ENCODE measurements at regions not wholly inside any gene's neighbourhood (a gene's known extent, or its start where the extent isn't known, plus 50 kb on each side); places are given as distances from the start of the nearest gene placed in this dataset.

GRCh38 chr13:97520866-97521265 lies 86.9 kb downstream of the RAP2A start (continued):
- TF ChIP-seq RNF2 (IDR thresholded peaks at IDR 0.05; ENCODE audit: borderline replicate concordance, low read depth) = no peak

- DNase-seq (ENCODE audit: low read depth in 1 of 2, low spot score in 1 of 2) (no peak), FAIRE-seq (no peak), ATAC-seq (no peak)
- Histone ChIP-seq H3K9me3 (no peaks in the 10 kb centered on the region), H3K4me2 (no peak overlapping the region), H3K27ac (no peak overlapping the region), H3K4me3 (no peak overlapping the region), H3K4me1 (no peaks in the 10 kb centered on the region)
- no peak for TF ChIP-seq HOXB13 (CRISPR knock-in tag; IDR thresholded peaks at IDR 0.05; ENCODE audit: low read depth)
- no peak for TF ChIP-seq HOXA7 (CRISPR knock-in tag; IDR thresholded peaks at IDR 0.05)
- no peak for TF ChIP-seq JUN (IDR thresholded peaks at IDR 0.05)
- TF ChIP-seq TP53 (CRISPR knock-in tag; IDR thresholded peaks at IDR 0.05) = no peak
- no peak for TF ChIP-seq ZSCAN20 (CRISPR knock-in tag; IDR thresholded peaks at IDR 0.05)
- TF ChIP-seq, protein P1, sequence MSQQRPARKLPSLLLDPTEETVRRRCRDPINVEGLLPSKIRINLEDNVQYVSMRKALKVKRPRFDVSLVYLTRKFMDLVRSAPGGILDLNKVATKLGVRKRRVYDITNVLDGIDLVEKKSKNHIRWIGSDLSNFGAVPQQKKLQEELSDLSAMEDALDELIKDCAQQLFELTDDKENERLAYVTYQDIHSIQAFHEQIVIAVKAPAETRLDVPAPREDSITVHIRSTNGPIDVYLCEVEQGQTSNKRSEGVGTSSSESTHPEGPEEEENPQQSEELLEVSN (IDR thresholded peaks at IDR 0.05; ENCODE audit: borderline replicate concordance, low read depth) = no peak
- no peak for TF ChIP-seq SMC3 (IDR thresholded peaks at IDR 0.05)
- no peak for TF ChIP-seq JUNB (IDR thresholded peaks at IDR 0.05)
- no peak for TF ChIP-seq EP300 (IDR thresholded peaks at IDR 0.05)
- TF ChIP-seq RFX5 (IDR thresholded peaks at IDR 0.05) = no peak
- no peak for TF ChIP-seq CHD2 (IDR thresholded peaks at IDR 0.05; ENCODE audit: low read length, partially characterized antibody)
- TF ChIP-seq, protein P2, sequence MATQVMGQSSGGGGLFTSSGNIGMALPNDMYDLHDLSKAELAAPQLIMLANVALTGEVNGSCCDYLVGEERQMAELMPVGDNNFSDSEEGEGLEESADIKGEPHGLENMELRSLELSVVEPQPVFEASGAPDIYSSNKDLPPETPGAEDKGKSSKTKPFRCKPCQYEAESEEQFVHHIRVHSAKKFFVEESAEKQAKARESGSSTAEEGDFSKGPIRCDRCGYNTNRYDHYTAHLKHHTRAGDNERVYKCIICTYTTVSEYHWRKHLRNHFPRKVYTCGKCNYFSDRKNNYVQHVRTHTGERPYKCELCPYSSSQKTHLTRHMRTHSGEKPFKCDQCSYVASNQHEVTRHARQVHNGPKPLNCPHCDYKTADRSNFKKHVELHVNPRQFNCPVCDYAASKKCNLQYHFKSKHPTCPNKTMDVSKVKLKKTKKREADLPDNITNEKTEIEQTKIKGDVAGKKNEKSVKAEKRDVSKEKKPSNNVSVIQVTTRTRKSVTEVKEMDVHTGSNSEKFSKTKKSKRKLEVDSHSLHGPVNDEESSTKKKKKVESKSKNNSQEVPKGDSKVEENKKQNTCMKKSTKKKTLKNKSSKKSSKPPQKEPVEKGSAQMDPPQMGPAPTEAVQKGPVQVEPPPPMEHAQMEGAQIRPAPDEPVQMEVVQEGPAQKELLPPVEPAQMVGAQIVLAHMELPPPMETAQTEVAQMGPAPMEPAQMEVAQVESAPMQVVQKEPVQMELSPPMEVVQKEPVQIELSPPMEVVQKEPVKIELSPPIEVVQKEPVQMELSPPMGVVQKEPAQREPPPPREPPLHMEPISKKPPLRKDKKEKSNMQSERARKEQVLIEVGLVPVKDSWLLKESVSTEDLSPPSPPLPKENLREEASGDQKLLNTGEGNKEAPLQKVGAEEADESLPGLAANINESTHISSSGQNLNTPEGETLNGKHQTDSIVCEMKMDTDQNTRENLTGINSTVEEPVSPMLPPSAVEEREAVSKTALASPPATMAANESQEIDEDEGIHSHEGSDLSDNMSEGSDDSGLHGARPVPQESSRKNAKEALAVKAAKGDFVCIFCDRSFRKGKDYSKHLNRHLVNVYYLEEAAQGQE (IDR thresholded peaks at IDR 0.05) = no peak
- no peak for TF ChIP-seq USF2 (IDR thresholded peaks at IDR 0.05)
- TF ChIP-seq RAD21 (conservative IDR thresholded peaks at IDR 0.05 in 1 of 2, IDR thresholded peaks at IDR 0.05 in 1 of 2) = no peak
- TF ChIP-seq RNF2 (IDR thresholded peaks at IDR 0.05; ENCODE audit: borderline replicate concordance, low read depth) = no peak
- TF ChIP-seq FOSL2 (IDR thresholded peaks at IDR 0.05) = no peak
- no peak for TF ChIP-seq FOSL2 (CRISPR knock-in tag; IDR thresholded peaks at IDR 0.05)
- TF ChIP-seq NPAS2 (CRISPR knock-in tag; IDR thresholded peaks at IDR 0.05; ENCODE audit: borderline replicate concordance) = no peak
- no peak for TF ChIP-seq POLR2A (IDR thresholded peaks at IDR 0.05; ENCODE audit: low read length)
- TF ChIP-seq RCOR1 (IDR thresholded peaks at IDR 0.05; ENCODE audit: low read depth, low read length) = no peak
- no peak for TF ChIP-seq PHF8 (IDR thresholded peaks at IDR 0.05; ENCODE audit: borderline replicate concordance, low read depth)
- CTCF ChIA-PET = no interaction called here
- POLR2A ChIA-PET = no interaction called here
- 45% methylated on average over 2 of the region's 2 CpGs for WGBS (ENCODE audit: missing lambda C conversion rate)
These were observed 87.8 kb downstream of the RAP2A start for GRCh38 chr13:97521726-97522125.

- no peak for ATAC-seq
These were observed 88.3 kb downstream of the RAP2A start for GRCh38 chr13:97522243-97522642.

More at GRCh38 chr13:97522243-97522642, 88.3 kb downstream of the RAP2A start:
- ChIA-PET POLR2A (no interaction called here), CTCF (no interaction called here)
- no peak overlapping the region for H3K4me3 ChIP-seq
- DNase-seq (ENCODE audit: low read depth in 1 of 2, low spot score in 1 of 2) = no peak
- no peak for FAIRE-seq
- H3K27ac ChIP-seq = no peak overlapping the region
- no peaks in the 10 kb centered on the region for H3K4me1 ChIP-seq
- H3K9me3 ChIP-seq = no peaks in the 10 kb centered on the region
- H3K4me2 ChIP-seq = no peak overlapping the region
- WGBS (ENCODE audit: missing lambda C conversion rate) = 8% methylated on average over 2 of the region's 2 CpGs
- TF ChIP-seq ZSCAN20 (CRISPR knock-in tag; IDR thresholded peaks at IDR 0.05) = no peak
- no peak for TF ChIP-seq HOXB13 (CRISPR knock-in tag; IDR thresholded peaks at IDR 0.05; ENCODE audit: low read depth)
- TF ChIP-seq HMGXB4 (CRISPR knock-in tag; IDR thresholded peaks at IDR 0.05; ENCODE audit: borderline replicate concordance) = no peak
- no peak for TF ChIP-seq GATA3 (IDR thresholded peaks at IDR 0.05; ENCODE audit: borderline replicate concordance)

Measured in A549 (cell line).